Gastrocnemius medialis (tissue), 4 donors: ENCODE measurements at regions not wholly inside any gene's neighbourhood (a gene's known extent, or its start where the extent isn't known, plus 50 kb on each side); places are given as distances from the start of the nearest gene placed in this dataset.

Source experiments
- CTCF ChIP-seq, 5 experiments: fragments of 450-650 bp in 3 of 5; fragments of 200-600 bp in 2 of 5; sonication (generic) in 2 of 5; IDR thresholded peaks in 4 of 5; conservative IDR thresholded peaks in 1 of 5; 1 replicate in 4 of 5; 2 replicates in 1 of 5; pipeline ENCODE4 v1.5.1; 2016 to 2019; ENCODE audit warnings: antibody characterized with exemption in 5 of 5, mild to moderate bottlenecking in 3 of 5, moderate library complexity in 3 of 5
- POLR2A ChIP-seq, 2 donors: fragments of 450-650 bp; IDR thresholded peaks; one replicate each; pipeline ENCODE4 v1.6.1; 2017; ENCODE audit warnings: antibody characterized with exemption in 2 of 2, mild to moderate bottlenecking in 2 of 2, moderate library complexity in 2 of 2

GRCh38 chr7:81120803-81121202 lies 202.0 kb upstream of the SEMA3C start:
- TF ChIP-seq CTCF (IDR thresholded peaks at IDR 0.05 in 4 of 5, conservative IDR thresholded peaks at IDR 0.05 in 1 of 5) = no peak
- TF ChIP-seq POLR2A (IDR thresholded peaks at IDR 0.05) = no peak
